ENCODE measurements at regions not wholly inside any gene's neighbourhood (a gene's known extent, or its start where the extent isn't known, plus 50 kb on each side); places are given as distances from the start of the nearest gene placed in this dataset.

GRCh38 chr4:138724530-138724929 is 291.1 kb upstream of the NOCT start:
- TF ChIP-seq CTCF (conservative IDR thresholded peaks at IDR 0.05; ENCODE audit: low read length), result no peak
- TF ChIP-seq EZH2phosphoT487 (IDR thresholded peaks at IDR 0.05; ENCODE audit: borderline replicate concordance), result no peak
